HEK293T (cell line): ENCODE measurements at regions not wholly inside any gene's neighbourhood (a gene's known extent, or its start where the extent isn't known, plus 50 kb on each side); places are given as distances from the start of the nearest gene placed in this dataset.

Experiments used
- CTCF ChIA-PET: fragments of 350-600 bp; formaldehyde crosslinking; extraction: SDS; loops from one replicate; lab custom pipeline; 2021; ENCODE audit warnings: antibody characterized with exemption, inconsistent platforms; lab: Yijun Ruan, JAX
- POLR2A ChIA-PET: fragments of 350-600 bp; formaldehyde crosslinking; extraction: SDS; loops from one replicate; lab custom pipeline; 2020; ENCODE audit warnings: antibody characterized with exemption, inconsistent platforms; lab: Yijun Ruan, JAX
- DNase-seq: peaks from one replicate; pipeline ENCODE4 v3.0.0; 2012; ENCODE audit warnings: mixed read lengths; ENCODE audit errors: extremely low spot score
- ARNT ChIP-seq: fragments of 450-650 bp; IDR thresholded peaks from 2 replicates; pipeline ENCODE4 v1.6.1; 2017; ENCODE audit warnings: mild to moderate bottlenecking
- BHLHE40 ChIP-seq: fragments of 450-650 bp; IDR thresholded peaks from 2 replicates; pipeline ENCODE4 v1.6.1; 2016; ENCODE audit warnings: mild to moderate bottlenecking, moderate library complexity, borderline replicate concordance
- CTBP1 ChIP-seq: fragments of 450-650 bp; IDR thresholded peaks from 2 replicates; pipeline ENCODE4 v1.6.1; 2016; ENCODE audit warnings: borderline replicate concordance
- ELF4 ChIP-seq: fragments of 450-650 bp; IDR thresholded peaks from 2 replicates; pipeline ENCODE4 v1.6.1; 2017; ENCODE audit warnings: antibody characterized with exemption
- FOXA1 ChIP-seq: fragments of 450-650 bp; IDR thresholded peaks from 2 replicates; pipeline ENCODE4 v1.6.1; 2016; ENCODE audit warnings: mild to moderate bottlenecking
- FOXK2 ChIP-seq: fragments of 450-650 bp; IDR thresholded peaks from 2 replicates; pipeline ENCODE4 v1.6.1; 2016; ENCODE audit warnings: mild to moderate bottlenecking
- FOXM1 ChIP-seq: fragments of 450-650 bp; IDR thresholded peaks from 2 replicates; pipeline ENCODE4 v1.6.1; 2017; ENCODE audit warnings: mild to moderate bottlenecking, borderline replicate concordance
- HDGF ChIP-seq: fragments of 450-650 bp; IDR thresholded peaks from 2 replicates; pipeline ENCODE4 v1.6.1; 2017; ENCODE audit warnings: antibody characterized with exemption, borderline replicate concordance
- L3MBTL2 ChIP-seq: fragments of 450-650 bp; conservative IDR thresholded peaks from 2 replicates; pipeline ENCODE4 v1.6.1; 2016; ENCODE audit warnings: mild to moderate bottlenecking
- LEF1 ChIP-seq: fragments of 450-650 bp; IDR thresholded peaks from 2 replicates; pipeline ENCODE4 v1.6.1; 2017; ENCODE audit warnings: mild to moderate bottlenecking, borderline replicate concordance
- NFRKB ChIP-seq: fragments of 450-650 bp; IDR thresholded peaks from 2 replicates; pipeline ENCODE4 v1.6.1; 2016; ENCODE audit warnings: mild to moderate bottlenecking, moderate library complexity
- PKNOX1 ChIP-seq: fragments of 450-650 bp; IDR thresholded peaks from 2 replicates; pipeline ENCODE4 v1.6.1; 2016
- SP1 ChIP-seq: fragments of 450-650 bp; IDR thresholded peaks from 2 replicates; pipeline ENCODE4 v1.6.1; 2017
- SUZ12 ChIP-seq: fragments of 450-650 bp; IDR thresholded peaks from 2 replicates; pipeline ENCODE4 v1.6.1; 2016; ENCODE audit warnings: mild to moderate bottlenecking
- TARDBP ChIP-seq: fragments of 450-650 bp; IDR thresholded peaks from 2 replicates; pipeline ENCODE4 v1.6.1; 2016
- ZNF384 ChIP-seq: fragments of 450-650 bp; IDR thresholded peaks from 2 replicates; pipeline ENCODE4 v1.6.1; 2016

- POLR2A ChIA-PET, result no interaction called here
- TF ChIP-seq CTBP1 (no peak), ARNT (no peak), FOXM1 (no peak), ZNF384 (no peak), ELF4 (no peak), NFRKB (no peak), FOXK2 (no peak), SUZ12 (no peak), BHLHE40 (no peak), SP1 (no peak), LEF1 (no peak), L3MBTL2 (no peak), HDGF (no peak)
- CTCF ChIA-PET, result no interaction called here
- DNase-seq, result no peak
Measured at GRCh38 chr22:47322854-47323253, 560.4 kb downstream of the TBC1D22A start.

- TF ChIP-seq BHLHE40 (no peak), TARDBP (no peak), NFRKB (no peak), FOXM1 (no peak), CTBP1 (no peak), LEF1 (no peak), SP1 (no peak), FOXA1 (no peak), HDGF (no peak), SUZ12 (no peak)
- POLR2A ChIA-PET, result no interaction called here
- DNase-seq, result no peak
Measured at GRCh38 chr22:47320560-47320959, 558.1 kb downstream of the TBC1D22A start.

GRCh38 chr22:47318041-47318737, 555.7 kb downstream of the TBC1D22A start:
- POLR2A ChIA-PET, result no interaction called here
- DNase-seq, result no peak
- CTCF ChIA-PET, result no interaction called here

More at GRCh38 chr22:47320560-47320959, 558.1 kb downstream of the TBC1D22A start:
- CTCF ChIA-PET, result no interaction called here

GRCh38 chr22:47315862-47316419, 553.5 kb downstream of the TBC1D22A start:
- no peak for DNase-seq
- TF ChIP-seq L3MBTL2 (no peak), BHLHE40 (no peak), TARDBP (no peak), ZNF384 (no peak), FOXM1 (no peak), ARNT (no peak)
- POLR2A ChIA-PET, result no interaction called here
- CTCF ChIA-PET, result no interaction called here

More at GRCh38 chr22:47318041-47318737, 555.7 kb downstream of the TBC1D22A start:
- TF ChIP-seq FOXK2 (no peak), ZNF384 (no peak), SP1 (no peak), BHLHE40 (no peak), SUZ12 (no peak), TARDBP (no peak), ARNT (no peak), HDGF (no peak), LEF1 (no peak), L3MBTL2 (no peak), FOXM1 (no peak), CTBP1 (no peak), NFRKB (no peak), ELF4 (no peak), PKNOX1 (no peak), FOXA1 (no peak)

- ChIA-PET POLR2A (no interaction called here), CTCF (no interaction called here)
- no peak for TF ChIP-seq ARNT
- TF ChIP-seq LEF1, result no peak
- no peak for TF ChIP-seq FOXM1
- no peak for TF ChIP-seq FOXA1
- TF ChIP-seq SP1, result no peak
- no peak for TF ChIP-seq BHLHE40
- DNase-seq, result no peak
Measured at GRCh38 chr22:47310601-47311000, 548.2 kb downstream of the TBC1D22A start.

GRCh38 chr22:47309946-47310345, 547.5 kb downstream of the TBC1D22A start:
- DNase-seq, result no peak
- POLR2A ChIA-PET, result no interaction called here
- CTCF ChIA-PET, result no interaction called here
- no peak for TF ChIP-seq FOXM1
- no peak for TF ChIP-seq SP1
- TF ChIP-seq FOXA1, result no peak
- TF ChIP-seq FOXK2, result no peak
- TF ChIP-seq ZNF384, result no peak
- TF ChIP-seq BHLHE40, result no peak
- TF ChIP-seq L3MBTL2, result no peak
- no peak for TF ChIP-seq SUZ12

GRCh38 chr22:47309476-47309875, 547.0 kb downstream of the TBC1D22A start:
- no peak for DNase-seq
- TF ChIP-seq FOXA1 (no peak), TARDBP (no peak), SP1 (no peak), SUZ12 (no peak), FOXK2 (no peak), NFRKB (no peak), PKNOX1 (no peak), LEF1 (no peak), ZNF384 (no peak), L3MBTL2 (no peak)
- ChIA-PET POLR2A (no interaction called here), CTCF (no interaction called here)
